ENCODE measurements at regions not wholly inside any gene's neighbourhood (a gene's known extent, or its start where the extent isn't known, plus 50 kb on each side); places are given as distances from the start of the nearest gene placed in this dataset.

- TF ChIP-seq POLR2A (IDR thresholded peaks at IDR 0.05), result no peak
- TF ChIP-seq, protein P1, sequence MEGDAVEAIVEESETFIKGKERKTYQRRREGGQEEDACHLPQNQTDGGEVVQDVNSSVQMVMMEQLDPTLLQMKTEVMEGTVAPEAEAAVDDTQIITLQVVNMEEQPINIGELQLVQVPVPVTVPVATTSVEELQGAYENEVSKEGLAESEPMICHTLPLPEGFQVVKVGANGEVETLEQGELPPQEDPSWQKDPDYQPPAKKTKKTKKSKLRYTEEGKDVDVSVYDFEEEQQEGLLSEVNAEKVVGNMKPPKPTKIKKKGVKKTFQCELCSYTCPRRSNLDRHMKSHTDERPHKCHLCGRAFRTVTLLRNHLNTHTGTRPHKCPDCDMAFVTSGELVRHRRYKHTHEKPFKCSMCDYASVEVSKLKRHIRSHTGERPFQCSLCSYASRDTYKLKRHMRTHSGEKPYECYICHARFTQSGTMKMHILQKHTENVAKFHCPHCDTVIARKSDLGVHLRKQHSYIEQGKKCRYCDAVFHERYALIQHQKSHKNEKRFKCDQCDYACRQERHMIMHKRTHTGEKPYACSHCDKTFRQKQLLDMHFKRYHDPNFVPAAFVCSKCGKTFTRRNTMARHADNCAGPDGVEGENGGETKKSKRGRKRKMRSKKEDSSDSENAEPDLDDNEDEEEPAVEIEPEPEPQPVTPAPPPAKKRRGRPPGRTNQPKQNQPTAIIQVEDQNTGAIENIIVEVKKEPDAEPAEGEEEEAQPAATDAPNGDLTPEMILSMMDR (IDR thresholded peaks at IDR 0.05), result no peak
These were observed 238.7 kb upstream of the SALL3 start for GRCh38 chr18:78740876-78741275.
